ENCODE measurements at regions not wholly inside any gene's neighbourhood (a gene's known extent, or its start where the extent isn't known, plus 50 kb on each side); places are given as distances from the start of the nearest gene placed in this dataset.

GRCh38 chr12:30458453-30458852, 237.2 kb downstream of the IPO8 start:
- H3K9me3 ChIP-seq (ENCODE audit: insufficient read depth, low read depth, low read length) = no peaks in the 10 kb centered on the region
- H3K36me3 ChIP-seq (ENCODE audit: insufficient read depth, low read length) = no peaks in the 10 kb centered on the region
- TF ChIP-seq CTCF (conservative IDR thresholded peaks at IDR 0.05; ENCODE audit: low read length) (no peak), EZH2phosphoT487 (IDR thresholded peaks at IDR 0.05; ENCODE audit: borderline replicate concordance) (no peak)
- H3F3A ChIP-seq (ENCODE audit: low read depth) = no peaks in the 10 kb centered on the region
- no peak overlapping the region for H2AFZ ChIP-seq (ENCODE audit: low read length)
- no peaks in the 10 kb centered on the region for H4K20me1 ChIP-seq (ENCODE audit: insufficient read depth, low read length, poor library complexity, severe bottlenecking)
- no peak overlapping the region for H3K4me3 ChIP-seq (ENCODE audit: low read length, poor library complexity, severe bottlenecking)
- H3K9me2 ChIP-seq (replicated peaks; ENCODE audit: low read depth, low read length) = no peaks in the 10 kb centered on the region
- no peaks in the 10 kb centered on the region for H3K27me3 ChIP-seq (ENCODE audit: insufficient read depth, low read length, poor library complexity, severe bottlenecking)
- H3K79me2 ChIP-seq (ENCODE audit: insufficient read depth, low read length) = no peaks in the 10 kb centered on the region
- H3K9ac ChIP-seq (ENCODE audit: low read depth, low read length, poor library complexity, severe bottlenecking) = no peak overlapping the region
- H3K4me1 ChIP-seq (ENCODE audit: insufficient read depth, low read length, poor library complexity, severe bottlenecking) = no peaks in the 10 kb centered on the region
- no peak overlapping the region for H3K4me2 ChIP-seq (ENCODE audit: low read depth, low read length, poor library complexity, severe bottlenecking)

GRCh38 chr12:30457621-30458289, 237.9 kb downstream of the IPO8 start:
- Histone ChIP-seq H3K79me2 (ENCODE audit: insufficient read depth, low read length) (no peaks in the 10 kb centered on the region), H3K9me3 (ENCODE audit: insufficient read depth, low read depth, low read length) (no peaks in the 10 kb centered on the region), H3K9ac (ENCODE audit: low read depth, low read length, poor library complexity, severe bottlenecking) (no peak overlapping the region), H2AFZ (ENCODE audit: low read length) (no peak overlapping the region), H4K20me1 (ENCODE audit: insufficient read depth, low read length, poor library complexity, severe bottlenecking) (no peaks in the 10 kb centered on the region), H3K4me2 (ENCODE audit: low read depth, low read length, poor library complexity, severe bottlenecking) (no peak overlapping the region), H3K4me1 (ENCODE audit: insufficient read depth, low read length, poor library complexity, severe bottlenecking) (no peaks in the 10 kb centered on the region), H3K4me3 (ENCODE audit: low read length, poor library complexity, severe bottlenecking) (no peak overlapping the region), H3F3A (ENCODE audit: low read depth) (no peaks in the 10 kb centered on the region), H3K27me3 (ENCODE audit: insufficient read depth, low read length, poor library complexity, severe bottlenecking) (no peaks in the 10 kb centered on the region), H3K9me2 (replicated peaks; ENCODE audit: low read depth, low read length) (no peaks in the 10 kb centered on the region), H3K36me3 (ENCODE audit: insufficient read depth, low read length) (no peaks in the 10 kb centered on the region)
- TF ChIP-seq CTCF (conservative IDR thresholded peaks at IDR 0.05; ENCODE audit: low read length) (peak; percentile 29; the same call in 1 of the 2 replicates), EZH2phosphoT487 (IDR thresholded peaks at IDR 0.05; ENCODE audit: borderline replicate concordance) (no peak)

- Histone ChIP-seq H3K36me3 (ENCODE audit: insufficient read depth, low read length) (no peaks in the 10 kb centered on the region), H3K4me1 (ENCODE audit: insufficient read depth, low read length, poor library complexity, severe bottlenecking) (no peaks in the 10 kb centered on the region), H2AFZ (ENCODE audit: low read length) (no peak overlapping the region), H3F3A (ENCODE audit: low read depth) (no peaks in the 10 kb centered on the region), H3K27me3 (ENCODE audit: insufficient read depth, low read length, poor library complexity, severe bottlenecking) (no peaks in the 10 kb centered on the region), H4K20me1 (ENCODE audit: insufficient read depth, low read length, poor library complexity, severe bottlenecking) (no peaks in the 10 kb centered on the region), H3K9ac (ENCODE audit: low read depth, low read length, poor library complexity, severe bottlenecking) (no peak overlapping the region), H3K4me2 (ENCODE audit: low read depth, low read length, poor library complexity, severe bottlenecking) (no peak overlapping the region), H3K9me2 (replicated peaks; ENCODE audit: low read depth, low read length) (no peaks in the 10 kb centered on the region), H3K79me2 (ENCODE audit: insufficient read depth, low read length) (no peaks in the 10 kb centered on the region), H3K4me3 (ENCODE audit: low read length, poor library complexity, severe bottlenecking) (no peak overlapping the region), H3K9me3 (ENCODE audit: insufficient read depth, low read depth, low read length) (no peaks in the 10 kb centered on the region)
- no peak for TF ChIP-seq CTCF (conservative IDR thresholded peaks at IDR 0.05; ENCODE audit: low read length)
- no peak for TF ChIP-seq EZH2phosphoT487 (IDR thresholded peaks at IDR 0.05; ENCODE audit: borderline replicate concordance)
Observed at GRCh38 chr12:30450872-30451271, 244.8 kb downstream of the IPO8 start.

Data from Loucy (cell line).